Activated CD8-positive, alpha-beta T cell treated with anti-CD3 and anti-CD28 coated beads, Interleukin-2, amount 10 ng/mL, durations not matched to agents 7 days and 5 days (primary cell): ENCODE measurements at regions not wholly inside any gene's neighbourhood (a gene's known extent, or its start where the extent isn't known, plus 50 kb on each side); places are given as distances from the start of the nearest gene placed in this dataset.

Experiments used
- ATAC-seq: fragments of 150-1000 bp; cut with Tn5 transposase; one replicate; pipeline ENCODE4 v1.10.0; 2021; ENCODE audit warnings: moderate library complexity
- CTCF ChIA-PET: fragments of 350-600 bp; sonication (Branson Sonifier 250); formaldehyde crosslinking; loops from one replicate; lab custom pipeline; 2021; ENCODE audit warnings: antibody characterized with exemption; lab: Charles Lee
- POLR2A ChIA-PET: fragments of 350-600 bp; sonication (Branson Sonifier 250); formaldehyde crosslinking; loops from one replicate; lab custom pipeline; 2021; ENCODE audit warnings: antibody characterized with exemption; lab: Charles Lee
- DNase-seq: peaks from one replicate; pipeline ENCODE4 v3.0.0-alpha.2; 2020
- H3K27ac Mint-ChIP-seq: one replicate; pipeline ENCODE4 v1.8.0; 2021; ENCODE audit warnings: mild to moderate bottlenecking, mixed read lengths
- H3K27me3 Mint-ChIP-seq: one replicate; pipeline ENCODE4 v1.8.0; 2021; ENCODE audit warnings: low read depth, mixed read lengths
- H3K36me3 Mint-ChIP-seq: one replicate; pipeline ENCODE4 v1.8.0; 2021; ENCODE audit warnings: low read depth, mixed read lengths
- H3K4me1 Mint-ChIP-seq: one replicate; pipeline ENCODE4 v1.8.0; 2021; ENCODE audit warnings: low read depth, mixed read lengths
- H3K4me3 Mint-ChIP-seq: one replicate; pipeline ENCODE4 v1.8.0; 2021; ENCODE audit warnings: mild to moderate bottlenecking, mixed read lengths
- H3K9me3 Mint-ChIP-seq: one replicate; pipeline ENCODE4 v1.8.0; 2022; ENCODE audit warnings: mixed read lengths; ENCODE audit not compliant: insufficient read depth

DNA sequence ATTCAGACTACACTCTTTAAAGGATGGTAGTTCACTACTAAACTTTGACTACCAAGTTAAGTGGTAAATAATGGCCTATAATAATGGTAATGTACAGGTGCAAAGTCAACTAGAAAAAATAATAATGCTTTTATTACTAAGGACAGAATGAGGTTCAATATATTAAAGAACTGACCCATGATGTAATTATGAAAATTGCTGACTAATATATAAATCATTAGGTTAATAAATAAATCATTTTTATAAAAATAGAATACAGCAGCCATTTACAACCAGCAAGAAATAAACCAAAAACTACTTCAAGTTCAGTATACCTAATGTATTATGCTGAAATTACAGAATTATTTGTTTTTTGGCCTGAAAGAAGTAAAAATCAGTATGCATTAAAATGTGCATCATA, 577.2 kb downstream of the PPARGC1A start:
- Mint-ChIP-seq H3K36me3 (no peaks in the 10 kb centered on the region), H3K9me3 (no peaks in the 10 kb centered on the region), H3K27ac (no peak overlapping the region), H3K27me3 (no peaks in the 10 kb centered on the region), H3K4me1 (no peaks in the 10 kb centered on the region), H3K4me3 (no peak overlapping the region)
- ATAC-seq (no peak), DNase-seq (no peak)
- CTCF ChIA-PET, result no interaction called here
- POLR2A ChIA-PET, result no interaction called here

DNA sequence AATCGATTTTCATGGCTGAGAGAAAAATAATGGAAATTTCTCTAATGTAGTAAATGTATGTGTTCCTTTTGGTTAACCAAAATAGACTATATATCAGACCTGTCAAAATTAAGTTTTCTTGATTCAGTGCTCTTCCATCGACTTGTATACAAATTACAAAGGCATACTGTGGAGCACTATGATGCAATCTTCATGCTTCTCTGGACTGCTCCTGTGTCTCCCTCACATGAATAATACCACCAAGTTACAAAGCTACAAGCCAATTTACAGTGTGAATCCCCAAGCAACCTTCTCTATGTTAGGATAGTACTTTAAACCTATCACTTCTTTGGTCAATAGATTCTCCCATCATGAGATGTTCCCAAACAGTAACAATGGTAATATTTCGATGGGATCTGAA, 577.9 kb downstream of the PPARGC1A start:
- ChIA-PET CTCF (no interaction called here), POLR2A (no interaction called here)
- no peak overlapping the region for H3K4me3 Mint-ChIP-seq
- ATAC-seq (no peak), DNase-seq (no peak)
- no peaks in the 10 kb centered on the region for H3K9me3 Mint-ChIP-seq
- H3K27ac Mint-ChIP-seq, result no peak overlapping the region
- no peaks in the 10 kb centered on the region for H3K27me3 Mint-ChIP-seq
- H3K36me3 Mint-ChIP-seq, result no peaks in the 10 kb centered on the region
- no peaks in the 10 kb centered on the region for H3K4me1 Mint-ChIP-seq

DNA sequence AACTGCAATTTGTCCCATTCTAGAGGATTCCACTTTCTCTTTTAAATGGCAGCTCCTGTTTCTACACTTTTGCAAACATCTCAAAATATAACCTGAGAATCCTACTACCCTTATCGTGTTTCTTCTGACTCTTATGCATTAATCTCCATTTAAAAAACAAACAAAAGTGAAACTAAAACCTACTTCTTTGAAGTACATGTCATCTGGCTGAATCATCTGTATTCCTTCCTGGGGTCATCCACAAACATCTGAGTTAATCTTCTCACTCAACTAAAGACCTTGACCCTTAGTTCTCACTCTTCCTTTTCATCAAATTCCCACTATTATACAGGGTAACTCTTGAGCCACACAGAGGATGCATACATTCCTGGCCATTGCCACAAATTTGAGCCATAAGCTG, 584.8 kb downstream of the PPARGC1A start:
- Mint-ChIP-seq H3K4me3 (no peak overlapping the region), H3K27ac (no peak overlapping the region), H3K36me3 (no peaks in the 10 kb centered on the region), H3K9me3 (no peaks in the 10 kb centered on the region), H3K4me1 (peaks cover 4% of the 10 kb centered on the region), H3K27me3 (no peaks in the 10 kb centered on the region)
- DNase-seq (no peak), ATAC-seq (peak; percentile 44)
- CTCF ChIA-PET, result interaction anchor here (1.5 kb wide), 1 partner anchor 16 kb away, joined by 3 read pairs; no protein-coding TSS in a partner anchor
- POLR2A ChIA-PET, result no interaction called here

DNA sequence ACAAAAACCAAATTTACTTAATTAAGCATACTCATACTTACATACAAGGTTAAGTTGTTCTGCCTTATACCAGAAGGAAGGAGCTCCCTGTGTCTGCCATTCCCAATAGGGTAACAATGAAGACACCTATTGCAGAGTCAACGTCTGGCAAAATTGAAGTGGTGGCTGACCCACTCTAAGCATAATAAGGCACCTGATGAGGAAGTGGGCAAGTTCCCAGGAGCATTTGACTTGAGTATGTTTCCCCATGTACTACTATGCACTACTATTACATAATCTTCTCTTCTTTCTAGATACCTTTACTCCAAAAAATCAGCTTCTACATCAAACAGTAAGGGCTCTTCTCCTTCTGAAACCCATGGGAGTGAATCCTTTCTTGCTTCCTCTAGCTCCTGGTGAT, 591.5 kb downstream of the PPARGC1A start:
- Mint-ChIP-seq H3K27me3 (no peaks in the 10 kb centered on the region), H3K27ac (no peak overlapping the region), H3K4me3 (no peak overlapping the region), H3K4me1 (peaks cover 4% of the 10 kb centered on the region), H3K9me3 (no peaks in the 10 kb centered on the region), H3K36me3 (no peaks in the 10 kb centered on the region)
- DNase-seq (no peak), ATAC-seq (no peak)
- CTCF ChIA-PET, result no interaction called here
- POLR2A ChIA-PET, result no interaction called here

DNA sequence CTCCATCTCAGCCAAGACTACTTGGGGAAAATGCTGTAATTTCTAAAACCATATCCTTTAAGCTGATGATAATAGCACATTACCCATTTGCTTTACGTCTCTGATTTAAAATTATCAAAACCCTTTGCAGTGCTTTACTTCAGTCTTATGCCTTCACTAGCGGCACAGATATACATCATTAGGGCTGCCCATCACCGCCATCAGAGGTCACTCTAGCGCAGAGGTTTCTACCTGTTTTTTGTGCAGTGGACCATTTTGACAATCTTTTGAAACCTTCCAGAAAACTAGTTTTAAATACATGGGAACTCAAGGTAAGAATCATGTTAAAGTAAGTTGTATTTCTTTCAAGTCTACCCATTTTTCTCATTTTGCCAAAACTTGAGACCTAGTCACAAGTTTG, 592.5 kb downstream of the PPARGC1A start:
- Mint-ChIP-seq H3K4me1 (no peaks in the 10 kb centered on the region), H3K9me3 (no peaks in the 10 kb centered on the region), H3K36me3 (no peaks in the 10 kb centered on the region), H3K27ac (no peak overlapping the region), H3K27me3 (no peaks in the 10 kb centered on the region), H3K4me3 (no peak overlapping the region)
- ATAC-seq (no peak), DNase-seq (no peak)
- CTCF ChIA-PET, result no interaction called here
- POLR2A ChIA-PET, result no interaction called here

DNA sequence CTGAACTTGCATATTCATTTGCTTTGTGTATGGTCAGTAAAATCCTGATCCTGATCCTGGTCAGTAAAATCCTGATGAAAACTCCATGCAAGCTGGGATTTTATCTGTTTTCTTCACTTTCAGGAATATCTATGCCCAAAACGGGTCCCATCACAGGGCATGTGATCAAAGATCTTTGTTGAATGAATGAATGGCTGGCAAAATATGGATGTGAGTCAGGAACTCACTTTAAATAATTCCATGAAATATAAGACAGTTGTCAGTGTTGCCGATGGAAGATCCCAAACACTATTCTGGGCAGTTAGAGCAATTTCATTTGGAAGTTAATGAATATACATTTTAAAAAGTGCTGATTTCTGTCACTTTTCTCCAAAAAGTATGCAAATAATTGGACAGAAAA, 598.4 kb downstream of the GBA3 start:
- DNase-seq, result no peak
- Mint-ChIP-seq H3K9me3 (no peaks in the 10 kb centered on the region), H3K36me3 (no peaks in the 10 kb centered on the region), H3K4me1 (peaks cover 1% of the 10 kb centered on the region), H3K4me3 (no peak overlapping the region), H3K27me3 (no peaks in the 10 kb centered on the region), H3K27ac (no peak overlapping the region)
- CTCF ChIA-PET, result no interaction called here
- ATAC-seq, result no peak
- POLR2A ChIA-PET, result no interaction called here

DNA sequence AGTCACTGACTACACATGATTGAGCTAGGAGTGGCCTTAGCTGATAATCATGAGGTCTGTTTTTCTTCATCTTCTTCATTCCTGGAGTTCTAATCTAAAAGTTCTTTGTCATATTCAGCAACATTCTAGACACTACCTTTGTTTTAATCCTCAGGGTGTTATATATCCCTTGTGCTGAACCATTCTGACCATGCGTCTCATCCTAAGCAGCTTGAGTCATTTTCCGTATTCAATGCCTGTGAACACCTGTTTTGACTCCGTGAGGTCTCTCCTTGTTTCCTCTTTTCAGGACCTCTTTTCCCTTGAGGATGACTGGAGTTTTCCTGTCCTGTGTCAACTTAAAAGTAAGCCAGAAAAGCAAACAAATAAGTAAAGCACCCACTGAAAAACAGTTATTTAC, 597.9 kb downstream of the GBA3 start:
- CTCF ChIA-PET, result no interaction called here
- POLR2A ChIA-PET, result no interaction called here
- peaks cover 1% of the 10 kb centered on the region for H3K4me1 Mint-ChIP-seq
- no peaks in the 10 kb centered on the region for H3K9me3 Mint-ChIP-seq
- no peak overlapping the region for H3K27ac Mint-ChIP-seq
- DNase-seq (no peak), ATAC-seq (no peak)
- no peaks in the 10 kb centered on the region for H3K27me3 Mint-ChIP-seq
- H3K4me3 Mint-ChIP-seq, result no peak overlapping the region
- H3K36me3 Mint-ChIP-seq, result no peaks in the 10 kb centered on the region

DNA sequence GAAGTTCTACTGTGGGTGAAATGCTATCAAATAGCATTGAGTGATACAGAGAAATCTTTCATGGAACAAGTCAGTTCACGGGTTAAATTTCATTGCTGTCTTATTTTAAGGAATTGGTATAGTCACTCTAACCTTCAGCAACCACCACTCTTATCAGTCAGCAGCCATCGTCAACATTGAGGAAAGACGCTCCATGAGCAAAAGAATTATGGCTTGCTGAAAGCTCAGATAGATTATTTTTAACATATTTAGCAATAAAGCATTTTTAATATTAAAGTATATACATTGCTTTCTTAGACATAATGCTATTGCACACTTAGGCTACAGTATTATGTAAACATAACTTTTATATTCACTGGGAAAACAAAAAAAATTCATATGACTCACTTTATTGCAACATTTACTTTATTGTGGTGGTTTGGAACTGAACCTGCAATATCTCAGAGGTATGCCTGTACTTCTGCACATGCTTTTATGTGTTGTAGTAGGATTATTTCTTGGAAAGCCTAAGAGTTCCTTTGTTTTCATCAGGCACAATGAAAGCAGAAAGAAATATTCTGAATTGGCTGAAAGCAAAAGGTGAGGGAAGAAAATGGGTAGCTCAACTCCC, 586.7 kb downstream of the GBA3 start:
- ChIA-PET CTCF (no interaction called here), POLR2A (no interaction called here)

DNA sequence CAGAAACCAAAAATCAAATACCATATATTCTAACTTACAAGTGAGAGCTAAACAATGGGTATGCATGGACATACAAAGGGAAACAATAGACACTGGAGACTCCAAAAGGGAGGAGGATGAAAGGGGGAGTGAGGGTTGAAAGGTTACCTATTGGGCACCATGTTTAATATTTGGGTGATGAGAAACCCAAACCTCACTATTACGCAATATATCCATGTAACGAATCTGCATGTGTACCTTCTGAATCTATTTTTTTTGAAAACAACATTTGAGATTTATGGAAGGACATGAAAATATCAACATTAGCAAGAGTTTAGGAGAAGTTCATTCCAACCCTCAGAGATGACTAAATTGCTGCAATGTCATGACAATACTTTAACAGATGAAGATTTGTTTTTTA, 586.1 kb downstream of the GBA3 start:
- Mint-ChIP-seq H3K4me1 (no peaks in the 10 kb centered on the region), H3K9me3 (no peaks in the 10 kb centered on the region), H3K4me3 (no peak overlapping the region), H3K27ac (no peak overlapping the region), H3K27me3 (no peaks in the 10 kb centered on the region), H3K36me3 (no peaks in the 10 kb centered on the region)
- ATAC-seq (no peak), DNase-seq (no peak)
- CTCF ChIA-PET, result no interaction called here
- POLR2A ChIA-PET, result interaction anchor here (0.6 kb wide), 1 partner anchor 494 kb away, joined by 4 read pairs; no protein-coding TSS in a partner anchor

More for the DNA sequence above, 586.7 kb downstream of the GBA3 start:
- Mint-ChIP-seq H3K9me3 (no peaks in the 10 kb centered on the region), H3K27ac (no peak overlapping the region), H3K4me1 (no peaks in the 10 kb centered on the region), H3K36me3 (no peaks in the 10 kb centered on the region), H3K27me3 (no peaks in the 10 kb centered on the region), H3K4me3 (no peak overlapping the region)
- DNase-seq (no peak), ATAC-seq (no peak)

DNA sequence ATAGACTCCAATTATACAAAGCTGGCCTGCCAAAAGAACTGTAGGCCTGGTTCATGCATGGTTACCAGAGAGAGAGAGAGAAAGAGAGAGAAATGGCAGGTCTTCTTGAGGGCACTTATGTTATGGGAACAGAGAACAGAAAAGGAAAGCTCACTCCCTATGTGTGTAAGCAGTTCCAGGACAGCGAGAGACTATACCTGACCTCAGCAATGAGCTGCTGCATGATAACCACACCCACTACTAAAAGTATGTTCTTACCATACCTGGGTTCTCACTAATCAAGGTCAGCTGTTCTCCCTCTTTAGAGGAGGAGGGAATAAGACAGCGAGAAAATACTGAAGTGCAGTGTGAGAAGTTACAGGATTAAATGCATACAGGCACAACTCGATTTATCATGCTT, 583.3 kb downstream of the GBA3 start:
- CTCF ChIA-PET, result interaction anchor here (0.5 kb wide), 1 partner anchor 497 kb away, joined by 3 read pairs; no protein-coding TSS in a partner anchor
- Mint-ChIP-seq H3K4me1 (no peaks in the 10 kb centered on the region), H3K27ac (no peak overlapping the region), H3K36me3 (no peaks in the 10 kb centered on the region), H3K27me3 (no peaks in the 10 kb centered on the region), H3K9me3 (no peaks in the 10 kb centered on the region), H3K4me3 (no peak overlapping the region)
- POLR2A ChIA-PET, result no interaction called here
- ATAC-seq (no peak), DNase-seq (no peak)

DNA sequence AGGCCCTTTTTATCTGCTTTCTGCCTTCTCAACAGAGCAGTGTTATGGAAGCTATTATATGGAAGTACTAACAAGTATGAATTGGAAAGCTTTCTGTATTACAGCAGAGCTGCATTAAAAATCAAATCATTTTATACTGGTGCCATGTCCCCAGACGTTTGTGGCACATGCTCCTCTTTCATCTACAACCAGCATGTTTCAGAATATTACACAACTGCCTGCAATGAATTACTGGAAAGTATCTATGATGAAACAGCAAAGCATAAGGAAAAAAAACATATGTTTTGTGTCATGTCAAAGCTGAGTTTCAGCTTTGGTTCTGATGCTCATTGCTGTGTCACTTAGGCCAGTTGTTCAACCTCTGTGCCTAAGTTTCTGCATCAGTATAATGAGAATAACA, 576.8 kb downstream of the GBA3 start:
- POLR2A ChIA-PET, result no interaction called here
- DNase-seq, result no peak
- CTCF ChIA-PET, result no interaction called here
- Mint-ChIP-seq H3K4me1 (no peaks in the 10 kb centered on the region), H3K36me3 (no peaks in the 10 kb centered on the region), H3K9me3 (no peaks in the 10 kb centered on the region), H3K4me3 (no peak overlapping the region), H3K27ac (no peak overlapping the region), H3K27me3 (no peaks in the 10 kb centered on the region)
- no peak for ATAC-seq

DNA sequence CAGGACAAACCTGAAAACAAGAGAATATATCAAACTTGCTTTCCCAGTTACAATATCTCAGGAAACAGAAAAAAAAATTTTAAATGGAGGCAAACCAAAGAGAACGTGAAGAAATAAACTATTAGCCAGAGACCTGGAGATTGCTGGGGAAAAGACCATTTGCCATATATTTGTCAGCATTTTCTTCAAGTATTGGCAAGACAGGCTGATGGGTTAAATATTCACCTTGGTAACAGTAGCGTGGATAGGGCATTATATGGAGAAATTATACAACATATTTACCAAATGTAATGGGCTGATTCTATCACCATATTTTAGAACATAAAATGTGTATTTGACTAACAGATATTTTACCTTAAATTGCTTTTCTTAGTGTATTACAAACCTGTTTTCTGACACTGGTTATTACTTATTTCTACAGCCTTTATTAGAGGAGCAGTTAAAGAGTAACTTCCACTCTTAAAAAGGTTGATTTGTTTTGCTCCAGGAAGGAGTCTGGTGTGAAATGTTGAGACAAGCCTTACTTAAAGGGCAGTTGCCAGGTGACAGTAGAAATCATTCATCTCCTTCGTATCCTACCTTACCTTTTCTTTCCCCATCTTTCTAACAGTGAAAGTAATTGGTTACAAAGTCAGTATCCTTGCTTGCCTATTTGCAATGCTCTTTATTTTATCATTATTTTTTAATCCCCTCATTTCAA, 575.5 kb downstream of the GBA3 start:
- H3K4me1 Mint-ChIP-seq, result no peaks in the 10 kb centered on the region
- H3K4me3 Mint-ChIP-seq, result no peak overlapping the region
- ATAC-seq, result no peak
- ChIA-PET POLR2A (no interaction called here), CTCF (no interaction called here)
- H3K27me3 Mint-ChIP-seq, result no peaks in the 10 kb centered on the region
- H3K36me3 Mint-ChIP-seq, result no peaks in the 10 kb centered on the region
- no peak for DNase-seq
- no peak overlapping the region for H3K27ac Mint-ChIP-seq
- no peaks in the 10 kb centered on the region for H3K9me3 Mint-ChIP-seq
